ENCODE measurements at regions not wholly inside any gene's neighbourhood (a gene's known extent, or its start where the extent isn't known, plus 50 kb on each side); places are given as distances from the start of the nearest gene placed in this dataset.

DNA sequence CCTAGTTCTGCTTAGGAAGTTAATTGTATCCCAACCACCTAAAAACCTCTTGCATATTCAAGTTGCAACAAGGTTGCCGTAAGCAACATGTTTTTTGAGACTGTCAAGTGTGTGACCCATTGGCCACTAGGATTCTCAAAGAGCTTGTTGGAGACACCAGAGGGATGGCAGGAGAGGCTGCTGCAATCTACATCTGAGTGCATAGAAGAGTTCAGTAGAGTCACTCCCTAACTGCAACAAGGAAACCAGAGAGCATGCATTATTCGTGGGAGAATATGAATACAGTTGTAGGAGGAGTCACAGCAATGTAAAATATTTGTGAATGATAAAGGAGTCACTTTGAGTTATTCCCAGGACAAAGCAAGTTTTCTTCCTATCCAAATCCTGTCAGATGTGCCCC, 538.6 kb downstream of the TNS3 start:
- DNase-seq (ENCODE audit: low read depth): no peak

DNA sequence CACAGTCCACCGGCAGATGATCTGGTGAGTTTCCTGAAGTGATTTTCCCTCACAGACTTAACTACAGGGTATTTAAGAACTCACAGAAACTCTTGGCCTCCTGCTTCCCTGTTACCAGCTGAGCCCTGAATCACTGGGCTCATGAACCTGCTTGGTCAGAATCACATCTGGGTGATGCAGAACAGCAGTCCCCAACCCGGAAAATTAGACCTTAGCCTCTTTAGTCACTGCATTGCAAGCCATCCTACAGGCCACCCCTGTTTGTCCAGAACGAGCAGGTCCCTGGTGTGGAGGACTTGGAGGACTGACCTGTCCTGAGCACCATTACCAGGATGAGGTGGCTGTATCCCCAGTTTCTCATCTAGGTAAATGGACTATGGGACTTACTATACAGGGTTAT, 539.2 kb downstream of the TNS3 start:
- no peak for DNase-seq (ENCODE audit: low read depth)

DNA sequence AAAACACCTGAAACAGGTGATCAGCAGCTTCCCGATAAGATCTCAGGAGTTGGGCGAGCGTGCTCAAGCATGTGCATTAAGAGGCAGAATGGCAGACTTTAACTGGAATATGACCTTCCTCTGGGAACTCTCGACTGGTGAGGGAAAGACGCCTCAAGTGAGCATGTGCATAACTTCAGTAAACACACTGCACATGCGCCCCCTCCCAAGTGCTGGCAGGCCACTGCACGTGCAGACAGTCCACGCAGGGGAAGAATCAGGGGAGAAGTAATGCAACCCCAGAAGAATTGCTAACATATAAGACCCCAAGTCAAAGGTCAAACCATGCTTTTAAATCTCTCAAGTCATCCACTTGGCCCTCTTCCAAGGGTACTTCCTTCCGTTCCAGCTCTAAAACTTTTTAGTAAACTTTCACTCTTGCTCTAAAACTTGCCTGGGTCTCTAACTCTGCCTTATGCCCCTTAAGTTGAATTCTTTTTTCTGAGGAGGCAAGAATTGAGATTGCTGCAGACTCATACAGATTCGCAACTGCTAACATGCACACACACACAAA, 541.0 kb downstream of the TNS3 start:
- DNase-seq (ENCODE audit: low read depth): no peak

DNA sequence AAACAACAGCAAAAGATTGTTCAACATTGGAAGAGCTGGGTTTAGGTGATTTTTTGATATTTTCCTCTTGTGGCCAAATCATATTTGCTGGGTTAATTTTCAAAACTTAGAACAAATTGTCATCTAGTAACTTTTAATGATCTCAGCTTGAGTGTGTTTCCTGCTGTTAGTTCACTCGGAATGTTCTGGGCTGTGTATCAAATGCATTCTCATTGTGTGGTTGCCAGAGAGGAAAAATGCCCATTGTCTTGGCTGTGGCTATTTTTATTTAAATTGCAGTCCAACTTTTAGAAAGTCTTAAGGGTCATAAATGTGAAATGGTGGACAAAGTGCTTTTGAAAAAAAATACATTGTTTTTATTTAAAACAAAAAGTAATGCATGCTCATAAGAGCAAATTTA, 542.0 kb downstream of the TNS3 start:
- DNase-seq (ENCODE audit: low read depth): peak; percentile 55

DNA sequence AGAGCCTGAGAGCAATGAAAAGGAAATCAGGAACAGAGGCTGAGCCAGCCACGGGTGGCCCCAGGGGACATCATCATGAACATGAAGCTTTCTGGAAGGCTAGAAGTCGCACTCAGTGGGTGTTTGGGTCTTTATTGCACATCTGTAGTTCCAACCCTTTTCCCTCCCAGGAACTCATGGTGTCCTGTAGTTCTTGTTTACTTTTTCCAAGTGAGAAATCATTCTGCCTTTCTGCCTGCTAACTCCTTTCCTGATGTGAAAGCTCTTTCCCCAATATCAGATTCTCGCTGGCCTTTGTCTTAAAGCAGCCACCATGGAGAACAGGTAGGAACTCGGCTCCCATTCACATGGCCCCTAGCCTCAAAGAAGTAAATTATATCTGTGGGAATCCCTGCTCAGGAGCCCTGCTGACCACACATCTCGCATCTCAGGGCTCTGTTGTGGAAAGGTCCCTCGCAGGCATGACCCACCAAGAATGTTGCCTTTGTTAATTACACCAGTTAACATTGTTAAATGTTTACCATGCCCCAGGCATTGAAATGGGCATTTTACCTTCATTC, 542.7 kb downstream of the TNS3 start:
- no peak for DNase-seq (ENCODE audit: low read depth)

DNA sequence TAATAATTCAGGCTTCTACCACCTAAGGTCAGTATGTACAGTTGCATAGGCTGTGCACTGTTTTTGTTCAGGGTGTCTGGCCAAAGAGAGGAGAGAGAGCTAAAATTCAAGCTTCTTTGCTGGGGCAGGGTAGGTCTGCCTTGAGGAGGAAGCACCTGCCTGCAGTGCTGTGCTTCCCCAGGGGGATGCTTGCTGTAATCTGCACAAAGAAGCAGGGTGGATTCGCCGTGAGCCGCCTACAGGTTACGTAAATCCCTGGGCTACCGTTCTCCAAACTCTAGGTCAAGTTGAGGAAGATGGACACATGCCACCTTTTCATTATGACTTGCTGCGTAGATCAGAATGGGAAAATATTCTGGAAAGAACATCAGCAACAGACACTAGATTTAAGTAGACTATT, 543.3 kb downstream of the TNS3 start:
- no peak for DNase-seq (ENCODE audit: low read depth)

DNA sequence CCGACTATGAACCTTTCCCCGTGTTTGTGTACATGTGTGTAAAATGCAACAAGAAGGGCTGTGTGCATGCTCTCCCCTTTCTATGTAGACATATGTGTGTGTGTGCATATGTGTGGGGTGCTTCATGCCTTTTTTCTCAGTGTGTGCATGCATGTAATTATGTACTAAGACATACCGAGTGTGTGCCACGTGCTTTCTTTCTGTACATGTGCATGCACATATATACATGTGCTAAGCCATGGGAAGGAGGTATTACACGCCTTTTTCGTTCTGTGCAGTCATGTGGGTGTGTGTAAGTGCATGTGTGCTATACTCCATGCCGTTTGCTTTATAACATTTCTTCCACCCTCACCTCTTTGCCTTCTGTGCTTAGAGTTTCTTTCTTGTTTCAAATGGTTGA, 544.3 kb downstream of the TNS3 start:
- no peak for DNase-seq (ENCODE audit: low read depth)

DNA sequence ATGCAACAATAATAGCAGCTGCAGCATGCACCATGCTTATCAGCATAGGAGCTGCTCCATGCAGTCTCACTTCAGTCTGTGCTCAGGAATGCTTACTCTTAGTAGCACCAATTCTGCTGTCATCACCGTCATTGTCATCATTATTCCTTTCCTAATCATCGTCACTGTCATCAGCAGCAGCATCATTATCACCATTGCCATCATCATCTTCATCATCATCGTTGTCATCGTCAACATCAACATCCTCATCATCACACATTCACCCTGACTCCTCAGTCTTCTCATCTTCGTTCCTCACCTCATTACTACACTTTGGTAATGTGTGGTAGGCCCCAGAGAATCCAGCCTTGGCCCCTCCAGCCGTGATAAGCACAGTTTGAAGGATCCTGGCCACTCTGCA, 545.0 kb downstream of the TNS3 start:
- no peak for DNase-seq (ENCODE audit: low read depth)

DNA sequence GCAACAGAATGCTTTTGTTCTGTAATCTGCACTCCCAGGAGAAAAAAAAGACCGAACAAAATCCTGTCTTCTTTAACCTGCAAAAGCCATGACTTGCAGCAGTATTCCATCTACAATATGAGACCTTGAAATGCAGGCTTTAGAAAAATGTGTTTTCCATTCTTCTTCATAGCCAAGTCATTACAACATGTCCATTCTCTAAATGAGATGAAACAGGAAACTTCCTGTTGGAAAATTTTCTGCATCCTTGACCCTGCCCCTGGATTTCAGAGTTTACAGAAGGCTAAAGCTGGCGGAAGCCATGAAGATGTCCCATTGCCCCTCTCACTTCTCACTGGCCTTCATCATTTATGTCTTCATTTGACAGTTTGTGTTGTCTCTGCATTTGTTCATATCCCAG, 546.4 kb downstream of the TNS3 start:
- DNase-seq (ENCODE audit: low read depth): no peak

DNA sequence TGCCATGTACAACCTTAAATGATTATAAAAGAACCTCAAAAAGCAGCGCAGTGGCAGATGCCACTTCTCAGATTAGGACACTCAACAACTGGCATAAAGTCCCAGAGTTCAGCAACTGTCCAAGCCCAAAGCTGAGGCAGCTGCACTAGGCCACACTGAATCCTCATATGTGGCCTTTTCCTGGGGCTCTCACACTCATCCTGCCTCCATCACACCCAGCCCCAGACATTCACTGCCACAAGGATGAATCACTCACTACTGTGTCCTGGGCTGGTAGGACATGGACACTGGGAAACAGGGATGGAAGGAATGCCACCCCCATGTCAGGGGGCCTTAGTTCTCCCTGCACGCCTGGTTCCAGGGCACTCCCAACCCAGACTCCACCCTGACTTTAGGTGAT, 547.7 kb downstream of the TNS3 start:
- DNase-seq (ENCODE audit: low read depth): no peak

DNA sequence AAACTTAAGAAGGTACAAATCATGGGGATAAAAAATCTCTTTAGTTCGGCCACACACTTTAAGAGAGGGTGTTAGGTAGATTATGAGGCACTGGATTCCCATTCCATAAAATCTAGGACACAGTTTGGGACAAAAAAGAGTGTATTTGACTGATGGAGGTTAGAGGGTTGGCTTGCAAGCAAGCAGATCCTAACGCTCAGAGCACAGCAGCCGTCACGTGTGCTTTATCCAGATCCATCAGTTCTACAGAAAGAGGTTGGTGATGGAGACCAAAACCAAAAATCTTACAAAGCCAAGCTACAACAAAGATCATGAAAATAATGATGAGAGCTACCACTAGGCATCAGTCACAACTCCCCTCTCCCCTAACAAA, 549.4 kb downstream of the TNS3 start:
- no peak for DNase-seq (ENCODE audit: low read depth)

DNA sequence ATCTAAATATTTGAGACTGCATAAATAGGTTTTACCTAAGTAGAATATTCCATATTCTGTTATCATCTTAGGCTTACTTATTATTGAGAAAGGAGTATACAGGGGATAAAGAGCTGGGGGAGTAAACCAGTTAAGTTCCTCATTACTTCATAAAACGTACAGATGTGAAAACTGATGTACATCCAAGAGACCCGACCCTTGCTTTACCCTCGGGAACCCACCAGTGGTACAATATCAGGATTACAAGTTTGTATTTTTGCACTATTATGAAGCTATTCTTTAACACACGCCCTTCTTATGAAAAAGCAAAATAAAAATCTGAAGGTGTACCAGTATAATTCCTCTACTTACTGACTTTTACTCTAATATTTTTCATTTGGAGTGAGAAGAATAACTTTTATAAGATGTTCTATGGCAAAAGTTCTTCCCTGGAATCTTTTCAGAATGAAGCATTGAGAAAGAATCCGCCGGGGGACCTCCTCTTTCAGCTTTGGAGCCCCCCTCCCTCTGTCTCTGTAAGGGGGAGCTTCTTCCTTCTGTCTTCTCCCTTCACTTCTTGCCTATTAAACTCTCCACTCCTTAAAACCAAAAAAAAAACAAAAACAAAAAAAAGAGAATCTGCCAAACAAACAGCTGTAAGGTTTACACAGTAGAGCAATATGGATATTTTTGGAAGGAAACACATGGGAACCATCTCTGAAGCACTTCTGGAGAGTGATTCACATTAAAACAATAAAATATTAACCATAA, 550.0 kb downstream of the TNS3 start:
- DNase-seq (ENCODE audit: low read depth): no peak

DNA sequence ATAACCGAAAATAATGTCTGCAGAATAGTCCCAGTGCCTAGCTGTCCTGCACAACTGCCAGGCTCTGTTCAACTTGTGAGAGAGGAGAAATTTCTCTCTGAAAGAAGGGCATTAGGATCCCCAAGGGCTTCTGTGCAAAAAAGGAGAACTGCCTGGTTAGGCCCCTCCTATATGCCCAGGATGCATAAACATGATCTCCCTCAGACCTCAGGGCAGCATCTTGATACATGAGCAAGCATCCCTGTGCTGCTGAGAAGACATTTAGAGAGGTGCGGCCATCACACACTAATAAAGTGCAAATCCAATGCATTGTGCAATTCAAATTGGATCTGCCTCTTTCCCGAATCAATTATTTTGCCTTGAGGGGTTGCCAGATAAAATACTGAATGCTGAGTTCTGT, 553.6 kb downstream of the TNS3 start:
- no peak for DNase-seq (ENCODE audit: low read depth)

DNA sequence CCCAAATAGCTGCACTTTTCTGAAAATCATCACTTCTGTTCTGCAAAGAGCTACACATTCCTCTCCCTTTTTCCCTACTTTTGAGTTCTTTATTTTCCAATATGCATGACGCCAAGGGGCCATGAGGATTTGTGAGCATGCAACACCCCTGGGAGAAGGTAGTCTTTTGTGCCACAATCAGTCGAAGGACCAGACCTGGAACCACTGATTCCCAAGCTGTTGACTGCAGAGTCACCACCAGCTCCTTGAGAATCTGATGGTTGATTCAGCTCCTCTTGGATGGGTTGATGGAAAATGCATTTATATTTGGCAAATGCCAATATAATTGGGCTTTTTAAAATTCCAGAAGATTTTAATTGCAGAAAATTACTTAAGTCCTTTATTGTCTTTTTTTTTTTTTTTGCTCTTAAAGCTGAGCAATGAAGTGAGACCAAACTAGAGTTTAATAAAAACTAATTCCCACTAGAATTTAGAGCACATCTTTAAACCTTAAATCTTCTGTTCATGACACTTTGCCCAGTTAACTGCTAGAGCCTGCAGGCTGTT, 554.1 kb downstream of the TNS3 start:
- DNase-seq (ENCODE audit: low read depth): no peak

DNA sequence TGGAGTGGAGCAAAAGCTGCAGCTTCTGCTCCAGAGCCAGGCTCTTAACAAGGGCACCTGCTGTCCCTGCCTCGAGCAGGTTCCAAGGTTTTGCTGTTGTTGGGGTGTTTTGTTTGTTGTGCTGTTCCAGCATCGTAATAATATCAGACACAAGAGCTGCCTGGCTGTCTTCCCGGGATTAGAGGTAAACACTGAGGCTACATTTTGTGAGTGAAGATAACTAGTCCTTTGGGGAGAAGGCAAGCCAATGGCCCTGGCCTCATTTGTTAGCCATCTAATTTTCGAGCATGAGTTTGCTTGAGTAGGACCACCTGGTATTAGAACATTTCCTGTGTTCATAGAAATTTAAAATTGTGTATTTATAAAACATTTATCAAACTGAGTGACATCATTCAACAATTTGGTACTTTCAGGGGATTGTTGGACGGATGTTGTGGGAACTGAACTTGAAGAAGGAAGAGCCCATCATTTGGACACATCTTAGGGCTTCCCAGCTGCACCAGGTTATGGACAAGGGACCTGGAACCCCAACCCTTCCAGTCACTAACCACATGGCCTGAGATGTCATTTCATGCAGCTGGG, 555.0 kb downstream of the TNS3 start:
- DNase-seq (ENCODE audit: low read depth): no peak

DNA sequence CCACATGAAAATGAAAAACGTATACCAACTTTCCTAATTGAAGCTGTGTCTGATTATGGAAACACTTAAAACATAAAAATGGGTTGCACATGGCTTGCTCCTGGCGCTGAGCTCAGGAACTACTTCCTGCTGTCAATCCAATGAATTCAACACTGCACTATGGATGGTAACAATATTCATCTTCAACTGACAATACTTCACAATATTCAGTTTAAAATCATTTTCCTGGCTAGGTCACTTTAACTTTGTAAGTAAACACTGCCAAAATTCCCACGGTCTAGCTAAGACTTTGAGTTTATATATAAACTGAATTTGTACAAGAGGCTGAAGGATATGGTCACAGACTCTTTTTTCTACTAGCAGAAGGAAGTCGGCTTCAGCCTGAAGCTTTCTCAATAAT, 556.9 kb downstream of the TNS3 start:
- no peak for DNase-seq (ENCODE audit: low read depth)

DNA sequence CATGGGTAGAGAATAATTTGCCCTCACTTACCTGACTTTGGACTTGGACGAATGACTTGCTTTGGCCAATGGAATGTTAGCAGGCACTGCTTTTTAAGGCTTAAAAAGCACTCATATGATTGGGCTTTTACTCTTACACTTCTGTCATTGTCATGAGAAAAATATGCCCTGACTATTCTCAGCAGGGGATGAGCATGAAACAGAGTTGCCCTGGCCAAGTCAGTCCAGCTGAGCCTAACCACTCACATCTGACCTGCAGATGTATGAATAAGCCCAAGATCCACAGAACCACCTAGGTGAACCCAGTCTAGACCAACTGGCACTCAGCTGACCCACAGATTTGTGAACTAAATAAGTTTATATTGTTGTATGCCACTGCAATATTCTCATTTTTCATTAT, 573.5 kb downstream of the TNS3 start:
- DNase-seq (ENCODE audit: low read depth): peak; percentile 22

DNA sequence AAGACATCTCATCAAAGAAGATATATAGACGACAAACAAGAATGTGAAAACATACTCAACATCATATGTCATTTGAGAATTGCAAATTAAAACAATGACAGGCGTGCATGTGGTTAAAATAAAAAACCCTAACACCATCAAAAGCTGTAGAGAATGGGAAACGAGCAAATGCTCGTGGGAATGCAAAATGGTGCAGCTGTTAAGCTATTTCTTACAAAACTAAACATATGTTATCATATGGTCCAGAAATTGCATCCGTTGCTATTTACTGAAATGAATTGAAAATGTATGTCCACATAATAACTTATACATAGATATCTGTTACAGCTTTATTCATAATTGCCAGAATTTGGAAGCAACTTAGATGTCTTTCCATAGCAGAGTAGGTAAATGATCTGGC, 574.4 kb downstream of the TNS3 start:
- no peak for DNase-seq (ENCODE audit: low read depth)

DNA sequence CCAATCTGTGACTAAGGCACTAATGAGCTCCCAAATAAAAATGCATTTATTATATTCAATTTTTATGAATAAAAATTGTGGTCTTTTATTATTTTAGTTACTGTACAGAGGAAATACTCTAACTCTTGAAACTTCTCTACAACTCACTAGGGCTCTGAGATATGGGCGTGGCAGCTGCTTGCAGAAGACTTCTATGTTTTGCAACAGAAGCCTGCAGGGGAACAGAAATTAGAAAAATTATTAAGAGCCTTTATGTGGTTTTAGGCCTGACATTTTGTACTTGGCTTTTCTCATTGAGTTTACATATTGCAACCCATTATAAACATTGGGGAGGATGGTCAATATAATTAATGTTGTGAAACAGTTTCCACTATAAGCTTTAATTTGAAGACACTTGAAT, 581.4 kb downstream of the TNS3 start:
- DNase-seq (ENCODE audit: low read depth): no peak

DNA sequence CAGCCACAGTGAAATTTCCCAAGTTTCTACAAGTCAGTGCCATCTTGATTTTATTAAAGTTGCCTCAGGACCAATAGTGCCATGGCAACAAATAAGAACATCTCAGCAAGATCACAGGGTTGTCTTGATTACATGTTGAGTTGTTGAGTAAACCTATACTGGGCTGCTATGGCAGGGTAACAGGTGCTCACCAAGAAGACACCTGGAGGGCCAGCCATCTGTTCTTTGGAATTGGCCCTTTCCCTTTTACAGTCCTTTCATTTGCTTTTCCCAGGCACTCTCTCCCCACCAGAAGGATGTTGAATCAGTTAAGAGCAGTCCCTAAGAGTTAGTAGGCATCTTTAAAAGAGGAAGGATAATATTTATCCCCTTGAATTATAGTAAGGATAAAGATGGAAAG, 582.0 kb downstream of the TNS3 start:
- no peak for DNase-seq (ENCODE audit: low read depth)

DNA sequence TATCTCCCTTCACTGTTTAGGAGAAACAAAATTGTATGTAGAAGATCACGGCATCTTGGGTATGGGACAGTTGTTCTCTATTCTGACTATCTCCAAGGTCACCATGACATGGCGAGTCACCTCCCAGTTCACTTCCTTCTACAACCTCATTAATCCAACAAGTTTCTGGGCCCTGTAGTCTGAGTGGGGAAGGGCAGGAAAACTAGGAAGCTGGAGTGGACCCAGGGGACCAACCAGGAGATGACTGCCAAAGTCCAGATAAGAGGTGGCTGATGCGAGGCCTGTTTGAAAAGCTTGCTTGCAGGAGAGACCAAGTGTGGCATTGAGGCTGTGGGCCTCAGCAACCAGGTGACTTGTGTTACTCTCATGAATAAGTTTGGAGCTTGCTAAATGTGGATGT, 584.9 kb downstream of the TNS3 start:
- no peak for DNase-seq (ENCODE audit: low read depth)

DNA sequence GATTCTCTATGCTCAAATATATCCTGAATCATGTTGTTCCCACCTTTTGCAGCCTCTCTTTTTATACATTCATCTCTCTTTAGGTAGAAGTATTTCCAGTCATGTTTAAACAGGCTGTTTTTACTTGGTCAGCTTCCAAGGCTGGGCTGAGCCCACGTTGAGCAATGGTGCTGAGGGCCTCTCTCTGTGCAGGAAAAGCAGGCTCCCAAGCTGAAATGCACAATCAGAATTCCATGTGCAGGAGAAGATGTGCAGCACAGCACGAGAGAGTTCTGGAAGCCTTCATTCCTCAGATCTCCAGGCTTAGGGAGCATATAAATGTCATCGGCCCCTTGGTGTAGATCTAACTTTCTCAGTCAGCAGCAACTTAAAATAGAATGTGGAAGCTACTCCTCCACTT, 588.5 kb downstream of the TNS3 start:
- no peak for DNase-seq (ENCODE audit: low read depth)

DNA sequence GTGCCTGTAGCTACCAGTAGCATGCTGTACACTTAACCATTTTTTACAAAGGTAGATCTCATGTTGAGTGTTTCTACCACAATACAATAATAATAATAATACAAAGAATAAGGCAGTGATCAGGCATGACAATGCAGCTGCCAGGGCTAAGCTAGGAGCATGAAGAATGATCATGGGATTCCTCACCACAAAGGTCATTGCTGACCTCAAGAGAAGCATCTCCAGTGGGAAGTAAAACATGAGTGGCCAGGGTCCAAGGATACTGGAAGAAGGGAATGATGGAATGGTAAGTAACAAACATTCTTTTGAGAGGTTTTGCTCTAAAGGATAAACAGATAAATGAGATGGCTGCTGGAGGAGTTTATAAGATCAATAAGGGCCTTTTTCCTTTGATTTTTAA, 591.1 kb downstream of the TNS3 start:
- DNase-seq (ENCODE audit: low read depth): peak; percentile 31
